Esophagus squamous epithelium (tissue), 4 donors: ENCODE measurements at regions not wholly inside any gene's neighbourhood (a gene's known extent, or its start where the extent isn't known, plus 50 kb on each side); places are given as distances from the start of the nearest gene placed in this dataset.

Experiments
- POLR2A ChIP-seq, 4 donors: fragments of 450-650 bp; IDR thresholded peaks; one replicate each; pipeline ENCODE4 v1.6.1; 2017; ENCODE audit warnings: antibody characterized with exemption in 4 of 4, mild to moderate bottlenecking in 4 of 4, moderate library complexity in 3 of 4
- TF ChIP-seq, protein P1 (sequence below), 6 experiments: fragments of 450-650 bp in 4 of 6; fragments of 200-600 bp in 2 of 6; sonication (generic) in 2 of 6; IDR thresholded peaks; one replicate each; pipeline ENCODE4 v1.5.1; 2016 to 2019; ENCODE audit warnings: antibody characterized with exemption in 6 of 6, mild to moderate bottlenecking in 4 of 6, moderate library complexity in 4 of 6

DNA sequence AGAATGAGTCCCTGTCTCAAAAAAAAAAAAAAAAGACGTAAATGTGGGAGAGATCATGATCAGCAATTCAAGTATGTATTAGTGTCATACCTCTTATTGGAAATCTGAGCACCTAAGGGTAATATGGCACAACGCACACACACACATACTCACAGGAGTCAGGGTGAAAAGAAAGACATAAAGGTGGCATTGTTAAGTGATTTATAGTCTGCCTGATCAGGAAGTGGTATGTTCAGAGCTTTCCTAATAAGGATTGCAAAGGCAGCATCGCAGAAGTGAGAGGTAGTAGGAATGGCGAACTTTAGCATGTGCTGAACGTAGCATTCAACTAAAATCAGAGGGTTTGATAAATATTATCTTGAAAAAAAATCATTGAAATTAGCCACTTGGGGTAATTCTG is 854.3 kb downstream of the METTL15 start:
- TF ChIP-seq, protein P1, sequence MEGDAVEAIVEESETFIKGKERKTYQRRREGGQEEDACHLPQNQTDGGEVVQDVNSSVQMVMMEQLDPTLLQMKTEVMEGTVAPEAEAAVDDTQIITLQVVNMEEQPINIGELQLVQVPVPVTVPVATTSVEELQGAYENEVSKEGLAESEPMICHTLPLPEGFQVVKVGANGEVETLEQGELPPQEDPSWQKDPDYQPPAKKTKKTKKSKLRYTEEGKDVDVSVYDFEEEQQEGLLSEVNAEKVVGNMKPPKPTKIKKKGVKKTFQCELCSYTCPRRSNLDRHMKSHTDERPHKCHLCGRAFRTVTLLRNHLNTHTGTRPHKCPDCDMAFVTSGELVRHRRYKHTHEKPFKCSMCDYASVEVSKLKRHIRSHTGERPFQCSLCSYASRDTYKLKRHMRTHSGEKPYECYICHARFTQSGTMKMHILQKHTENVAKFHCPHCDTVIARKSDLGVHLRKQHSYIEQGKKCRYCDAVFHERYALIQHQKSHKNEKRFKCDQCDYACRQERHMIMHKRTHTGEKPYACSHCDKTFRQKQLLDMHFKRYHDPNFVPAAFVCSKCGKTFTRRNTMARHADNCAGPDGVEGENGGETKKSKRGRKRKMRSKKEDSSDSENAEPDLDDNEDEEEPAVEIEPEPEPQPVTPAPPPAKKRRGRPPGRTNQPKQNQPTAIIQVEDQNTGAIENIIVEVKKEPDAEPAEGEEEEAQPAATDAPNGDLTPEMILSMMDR (IDR thresholded peaks at IDR 0.05): no peak
- no peak for TF ChIP-seq POLR2A (IDR thresholded peaks at IDR 0.05)
